ENCODE measurements at regions not wholly inside any gene's neighbourhood (a gene's known extent, or its start where the extent isn't known, plus 50 kb on each side); places are given as distances from the start of the nearest gene placed in this dataset.

GRCh38 chr3:182129740-182130139 lies 418.0 kb downstream of the SOX2 start:
- TF ChIP-seq CTCF (IDR thresholded peaks at IDR 0.05; ENCODE audit: insufficient read depth, low read length) (no peak), POLR2AphosphoS5 (IDR thresholded peaks at IDR 0.05; ENCODE audit: low read depth) (no peak), GABPA (IDR thresholded peaks at IDR 0.05; ENCODE audit: low read depth) (no peak), SPI1 (IDR thresholded peaks at IDR 0.05; ENCODE audit: borderline replicate concordance, low read depth) (no peak)

Measured in HL-60 (cell line).